Gastroesophageal sphincter (tissue), 3 donors: ENCODE measurements at regions not wholly inside any gene's neighbourhood (a gene's known extent, or its start where the extent isn't known, plus 50 kb on each side); places are given as distances from the start of the nearest gene placed in this dataset.

Source experiments
- CTCF ChIP-seq, 4 experiments: fragments of 200-600 bp in 2 of 4; fragments of 450-650 bp in 2 of 4; sonication (generic) in 1 of 4; IDR thresholded peaks; one replicate each; pipeline ENCODE4 v1.5.1; 2017 to 2019; ENCODE audit warnings: antibody characterized with exemption in 4 of 4, mild to moderate bottlenecking in 2 of 4, moderate library complexity in 2 of 4
- EP300 ChIP-seq: sonication (generic); formaldehyde crosslinking; IDR thresholded peaks from one replicate; pipeline ENCODE4 v1.6.1; 2017; ENCODE audit warnings: antibody characterized with exemption, mild to moderate bottlenecking
- POLR2A ChIP-seq, 2 donors: fragments of 450-650 bp; IDR thresholded peaks; one replicate each; pipeline ENCODE4 v1.6.1; 2017; ENCODE audit warnings: antibody characterized with exemption in 2 of 2, mild to moderate bottlenecking in 2 of 2, moderate library complexity in 1 of 2
- POLR2AphosphoS5 ChIP-seq: sonication (generic); formaldehyde crosslinking; IDR thresholded peaks from one replicate; pipeline ENCODE4 v1.6.1; 2017; ENCODE audit warnings: antibody characterized with exemption

- no peak for TF ChIP-seq EP300
- TF ChIP-seq CTCF (IDR thresholded peaks at IDR 0.05): no peak
- TF ChIP-seq POLR2AphosphoS5: no peak
- TF ChIP-seq POLR2A (IDR thresholded peaks at IDR 0.05): no peak
These were observed 52.2 kb upstream of the DIO3 start for GRCh38 chr14:101508948-101509729.
